ENCODE measurements at regions not wholly inside any gene's neighbourhood (a gene's known extent, or its start where the extent isn't known, plus 50 kb on each side); places are given as distances from the start of the nearest gene placed in this dataset.
"Not testable (repeated sequence)": the region's sequence is repeated elsewhere in the genome, so short reads cannot be mapped to it uniquely, and the experiment has no call there.

- H3K4me2 ChIP-seq (ENCODE audit: low read length); DNase-seq; H3K9ac ChIP-seq (ENCODE audit: low read length); H3K27me3 ChIP-seq (ENCODE audit: insufficient read depth, low read length, poor library complexity); H4K8ac ChIP-seq (ENCODE audit: low read depth, low read length); H4K5ac ChIP-seq (ENCODE audit: low read length); H3K79me2 ChIP-seq (ENCODE audit: control insufficient read depth, insufficient read depth, low read length); H3K36me3 ChIP-seq (ENCODE audit: control insufficient read depth, insufficient read depth, low read length); H3K4ac ChIP-seq (ENCODE audit: low read depth, low read length); H3K79me1 ChIP-seq (ENCODE audit: low read length); H3K18ac ChIP-seq (ENCODE audit: low read length); H2AK5ac ChIP-seq (ENCODE audit: low read length); H3K27ac ChIP-seq (ENCODE audit: low read depth, low read length); H2BK15ac ChIP-seq (replicated peaks; ENCODE audit: low read depth); H2BK120ac ChIP-seq (ENCODE audit: low read depth, low read length); H2BK5ac ChIP-seq (ENCODE audit: low read length); H3K4me3 ChIP-seq (ENCODE audit: low read length); H3K56ac ChIP-seq (ENCODE audit: low read length); H3K23ac ChIP-seq (ENCODE audit: low read length); H3K4me1 ChIP-seq (ENCODE audit: control insufficient read depth, low read depth, low read length): not testable (repeated sequence)
- WGBS (ENCODE audit: extremely low coverage, insufficient coverage, low lambda C conversion rate) = no CpG with 5 or more reads among the region's 5 CpGs
These were observed 67.8 kb upstream of the GBE1 start for GRCh38 chr3:81829272-81829671.

GRCh38 chr3:81823882-81824395 is 62.5 kb upstream of the GBE1 start:
- H3K27ac ChIP-seq (ENCODE audit: low read depth, low read length) = no peak overlapping the region
- no peak for DNase-seq
- no CpG with 5 or more reads among the region's 2 CpGs for WGBS (ENCODE audit: extremely low coverage, insufficient coverage, low lambda C conversion rate)

GRCh38 chr3:81823086-81823485 is 61.6 kb upstream of the GBE1 start:
- no peak for DNase-seq

More at GRCh38 chr3:81823882-81824395, 62.5 kb upstream of the GBE1 start:
- Histone ChIP-seq H4K8ac (ENCODE audit: low read depth, low read length) (no peak overlapping the region), H3K27me3 (ENCODE audit: insufficient read depth, low read length, poor library complexity) (no peaks in the 10 kb centered on the region), H3K23ac (ENCODE audit: low read length) (no peak overlapping the region), H3K18ac (ENCODE audit: low read length) (no peak overlapping the region), H3K4me1 (ENCODE audit: control insufficient read depth, low read depth, low read length) (no peaks in the 10 kb centered on the region), H3K4me2 (ENCODE audit: low read length) (no peak overlapping the region), H2BK15ac (replicated peaks; ENCODE audit: low read depth) (no peak overlapping the region), H2BK120ac (ENCODE audit: low read depth, low read length) (no peak overlapping the region), H2BK5ac (ENCODE audit: low read length) (no peak overlapping the region), H4K5ac (ENCODE audit: low read length) (no peak overlapping the region), H3K79me1 (ENCODE audit: low read length) (no peaks in the 10 kb centered on the region), H3K9ac (ENCODE audit: low read length) (no peak overlapping the region), H3K56ac (ENCODE audit: low read length) (no peak overlapping the region), H3K79me2 (ENCODE audit: control insufficient read depth, insufficient read depth, low read length) (no peaks in the 10 kb centered on the region), H2AK5ac (ENCODE audit: low read length) (no peak overlapping the region), H3K36me3 (ENCODE audit: control insufficient read depth, insufficient read depth, low read length) (no peaks in the 10 kb centered on the region), H3K4ac (ENCODE audit: low read depth, low read length) (no peak overlapping the region), H3K4me3 (ENCODE audit: low read length) (no peak overlapping the region)

GRCh38 chr3:81816473-81817250 is 55.2 kb upstream of the GBE1 start:
- Histone ChIP-seq H3K36me3 (ENCODE audit: control insufficient read depth, insufficient read depth, low read length) (no peaks in the 10 kb centered on the region), H2AK5ac (ENCODE audit: low read length) (no peak overlapping the region), H3K18ac (ENCODE audit: low read length) (no peak overlapping the region), H3K4me2 (ENCODE audit: low read length) (no peak overlapping the region), H4K8ac (ENCODE audit: low read depth, low read length) (no peak overlapping the region), H3K4ac (ENCODE audit: low read depth, low read length) (no peak overlapping the region), H3K27ac (ENCODE audit: low read depth, low read length) (no peak overlapping the region), H3K27me3 (ENCODE audit: insufficient read depth, low read length, poor library complexity) (no peaks in the 10 kb centered on the region), H3K56ac (ENCODE audit: low read length) (no peak overlapping the region), H3K79me1 (ENCODE audit: low read length) (no peaks in the 10 kb centered on the region), H3K79me2 (ENCODE audit: control insufficient read depth, insufficient read depth, low read length) (no peaks in the 10 kb centered on the region), H2BK5ac (ENCODE audit: low read length) (no peak overlapping the region), H4K5ac (ENCODE audit: low read length) (no peak overlapping the region), H2BK120ac (ENCODE audit: low read depth, low read length) (no peak overlapping the region), H2BK15ac (replicated peaks; ENCODE audit: low read depth) (no peak overlapping the region), H3K4me3 (ENCODE audit: low read length) (no peak overlapping the region), H3K9ac (ENCODE audit: low read length) (no peak overlapping the region), H3K4me1 (ENCODE audit: control insufficient read depth, low read depth, low read length) (no peaks in the 10 kb centered on the region), H3K23ac (ENCODE audit: low read length) (no peak overlapping the region)
- no CpG with 5 or more reads among the region's 8 CpGs for WGBS (ENCODE audit: extremely low coverage, insufficient coverage, low lambda C conversion rate)
- no peak for DNase-seq

More at GRCh38 chr3:81823086-81823485, 61.6 kb upstream of the GBE1 start:
- Histone ChIP-seq H3K9ac (ENCODE audit: low read length) (no peak overlapping the region), H2BK120ac (ENCODE audit: low read depth, low read length) (no peak overlapping the region), H2BK15ac (replicated peaks; ENCODE audit: low read depth) (no peak overlapping the region), H3K23ac (ENCODE audit: low read length) (no peak overlapping the region), H3K18ac (ENCODE audit: low read length) (no peak overlapping the region), H3K36me3 (ENCODE audit: control insufficient read depth, insufficient read depth, low read length) (no peaks in the 10 kb centered on the region), H2AK5ac (ENCODE audit: low read length) (no peak overlapping the region), H3K27ac (ENCODE audit: low read depth, low read length) (no peak overlapping the region), H4K5ac (ENCODE audit: low read length) (no peak overlapping the region), H3K27me3 (ENCODE audit: insufficient read depth, low read length, poor library complexity) (no peaks in the 10 kb centered on the region), H2BK5ac (ENCODE audit: low read length) (no peak overlapping the region), H3K4me2 (ENCODE audit: low read length) (no peak overlapping the region), H3K79me2 (ENCODE audit: control insufficient read depth, insufficient read depth, low read length) (no peaks in the 10 kb centered on the region), H3K4me3 (ENCODE audit: low read length) (no peak overlapping the region), H3K4me1 (ENCODE audit: control insufficient read depth, low read depth, low read length) (no peaks in the 10 kb centered on the region), H3K4ac (ENCODE audit: low read depth, low read length) (no peak overlapping the region), H4K8ac (ENCODE audit: low read depth, low read length) (no peak overlapping the region), H3K56ac (ENCODE audit: low read length) (no peak overlapping the region), H3K79me1 (ENCODE audit: low read length) (no peaks in the 10 kb centered on the region)
- no CpG with 5 or more reads among the region's 3 CpGs for WGBS (ENCODE audit: extremely low coverage, insufficient coverage, low lambda C conversion rate)

GRCh38 chr3:81812098-81812497 is 50.7 kb upstream of the GBE1 start:
- not testable (repeated sequence) for H2BK5ac ChIP-seq (ENCODE audit: low read length); H3K4me2 ChIP-seq (ENCODE audit: low read length); H2BK120ac ChIP-seq (ENCODE audit: low read depth, low read length); H3K9ac ChIP-seq (ENCODE audit: low read length); H2BK15ac ChIP-seq (replicated peaks; ENCODE audit: low read depth); H3K23ac ChIP-seq (ENCODE audit: low read length); DNase-seq; H4K5ac ChIP-seq (ENCODE audit: low read length); H3K18ac ChIP-seq (ENCODE audit: low read length); H4K8ac ChIP-seq (ENCODE audit: low read depth, low read length); H3K56ac ChIP-seq (ENCODE audit: low read length); H3K27me3 ChIP-seq (ENCODE audit: insufficient read depth, low read length, poor library complexity); H3K4me3 ChIP-seq (ENCODE audit: low read length); H3K27ac ChIP-seq (ENCODE audit: low read depth, low read length); H2AK5ac ChIP-seq (ENCODE audit: low read length); H3K79me2 ChIP-seq (ENCODE audit: control insufficient read depth, insufficient read depth, low read length); H3K36me3 ChIP-seq (ENCODE audit: control insufficient read depth, insufficient read depth, low read length); H3K4me1 ChIP-seq (ENCODE audit: control insufficient read depth, low read depth, low read length); H3K4ac ChIP-seq (ENCODE audit: low read depth, low read length); H3K79me1 ChIP-seq (ENCODE audit: low read length)
- no CpG with 5 or more reads among the region's 25 CpGs for WGBS (ENCODE audit: extremely low coverage, insufficient coverage, low lambda C conversion rate)
